H1 (cell line): ENCODE measurements at regions not wholly inside any gene's neighbourhood (a gene's known extent, or its start where the extent isn't known, plus 50 kb on each side); places are given as distances from the start of the nearest gene placed in this dataset.

Experiments
- CTCF ChIA-PET: fragments of 300-600 bp; sonication (Branson Sonifier 250); formaldehyde crosslinking; loops from one replicate; lab custom pipeline; 2021; ENCODE audit not compliant: partially characterized antibody; lab: Charles Lee
- POLR2A ChIA-PET: fragments of 300-600 bp; sonication (Branson Sonifier 250); formaldehyde crosslinking; loops from one replicate; lab custom pipeline; 2021; ENCODE audit warnings: inconsistent platforms; ENCODE audit not compliant: partially characterized antibody; lab: Charles Lee
- DNase-seq, 2 experiments: peaks; one replicate each; pipeline versions ENCODE4 v3.0.0 to v3.0.0-alpha.2; 2010 to 2022; ENCODE audit warnings: low spot score in 2 of 2, low read depth in 1 of 2, mixed read lengths in 1 of 2
- FAIRE-seq: peaks from 2 replicates; lab custom pipeline; 2011; peaks lifted over from hg19 to GRCh38; lab: Jason Lieb, UNC
- H2AFZ ChIP-seq: 2 replicates; pipeline ENCODE4 v1.8.1; 2012; ENCODE audit warnings: low read length, inconsistent platforms
- H2AK5ac ChIP-seq: 2 replicates; pipeline ENCODE4 v1.6.1; 2013; ENCODE audit warnings: low read depth, low read length
- H2BK120ac ChIP-seq: replicated peaks from 2 replicates; pipeline ENCODE3; 2013; ENCODE audit warnings: low read depth, low read length, inconsistent platforms
- H2BK12ac ChIP-seq: 2 replicates; pipeline ENCODE4 v1.6.1; 2013; ENCODE audit warnings: low read depth, low read length
- H2BK15ac ChIP-seq: 2 replicates; pipeline ENCODE4 v1.6.1; 2013; ENCODE audit warnings: low read length
- H2BK20ac ChIP-seq: 2 replicates; pipeline ENCODE4 v1.6.1; 2013; ENCODE audit warnings: low read length
- H2BK5ac ChIP-seq: 2 replicates; pipeline ENCODE4 v1.6.1; 2013; ENCODE audit warnings: low read depth, low read length
- H3K14ac ChIP-seq: 2 replicates; pipeline ENCODE4 v1.6.1; 2013; ENCODE audit warnings: inconsistent platforms; ENCODE audit not compliant: insufficient read length
- H3K18ac ChIP-seq: 2 replicates; pipeline ENCODE4 v1.6.1; 2013; ENCODE audit warnings: low read length; ENCODE audit errors: extremely low read depth
- H3K23ac ChIP-seq: 2 replicates; pipeline ENCODE4 v1.6.1; 2013; ENCODE audit warnings: inconsistent platforms; ENCODE audit not compliant: insufficient read length
- H3K23me2 ChIP-seq: 2 replicates; pipeline ENCODE4 v1.6.1; 2013; ENCODE audit warnings: low read depth, low read length
- H3K27ac ChIP-seq: 2 replicates; pipeline ENCODE4 v1.6.1; 2011; ENCODE audit warnings: low read depth, low read length, inconsistent platforms
- H3K27me3 ChIP-seq, 4 experiments: replicated peaks in 1 of 4; 1 replicate in 1 of 4; 2 replicates in 3 of 4; pipeline versions ENCODE4 v1.6.1 to v1.8.1; 2011 to 2013; ENCODE audit warnings: low read length in 3 of 4, mild to moderate bottlenecking in 3 of 4, inconsistent platforms in 2 of 4, mixed read lengths in 2 of 4, moderate library complexity in 1 of 4; ENCODE audit not compliant: control insufficient read depth in 3 of 4, insufficient read depth in 3 of 4; ENCODE audit errors: extremely low read depth in 1 of 4
- H3K36me3 ChIP-seq, 4 experiments: 2 replicates each; pipeline versions ENCODE4 v1.6.1 to v1.8.1; 2011 to 2013; ENCODE audit warnings: mild to moderate bottlenecking in 4 of 4, low read length in 3 of 4, moderate library complexity in 2 of 4, control low read depth in 1 of 4, inconsistent platforms in 1 of 4; ENCODE audit not compliant: insufficient read depth in 4 of 4, control insufficient read depth in 2 of 4
- H3K4ac ChIP-seq: replicated peaks from 2 replicates; pipeline ENCODE3; 2013; ENCODE audit warnings: low read length, low read depth, mixed read lengths, inconsistent platforms; ENCODE audit not compliant: insufficient read length
- H3K4me1 ChIP-seq, 4 experiments: replicated peaks in 1 of 4; 1 replicate in 1 of 4; 2 replicates in 3 of 4; pipeline versions ENCODE4 v1.6.1 to v1.8.1; 2011 to 2013; ENCODE audit warnings: low read length in 3 of 4, inconsistent platforms in 2 of 4, mixed read lengths in 1 of 4; ENCODE audit not compliant: insufficient read depth in 4 of 4, control insufficient read depth in 3 of 4
- H3K4me2 ChIP-seq, 2 experiments: 2 replicates each; pipeline versions ENCODE4 v1.6.1 to v1.8.1; 2011 to 2013; ENCODE audit warnings: low read depth in 2 of 2, low read length in 2 of 2, control low read depth in 1 of 2, inconsistent platforms in 1 of 2, mild to moderate bottlenecking in 1 of 2; ENCODE audit not compliant: insufficient read depth in 1 of 2
- H3K4me3 ChIP-seq, 4 experiments: fragments of 200-600, 300-600 bp in 1 of 4; sonication (generic), shearing (Covaris generic), sonication (Bioruptor Twin) in 1 of 4; 2 replicates each; pipeline versions ENCODE4 v1.5.1 to v1.8.1; 2011 to 2016; ENCODE audit warnings: low read length in 4 of 4, low read depth in 3 of 4, control low read depth in 2 of 4, inconsistent platforms in 2 of 4, mild to moderate bottlenecking in 2 of 4, mixed read lengths in 1 of 4, moderate library complexity in 1 of 4; ENCODE audit not compliant: insufficient read depth in 2 of 4; ENCODE audit errors: extremely low read depth in 1 of 4
- H3K56ac ChIP-seq: replicated peaks from 2 replicates; pipeline ENCODE3; 2013; ENCODE audit warnings: low read depth, mild to moderate bottlenecking, mixed read lengths, low read length, inconsistent platforms; ENCODE audit not compliant: insufficient read length
- H3K79me1 ChIP-seq: 2 replicates; pipeline ENCODE4 v1.6.1; 2013; ENCODE audit warnings: low read depth, low read length, control low read depth
- H3K79me2 ChIP-seq, 2 experiments: 2 replicates each; pipeline versions ENCODE4 v1.6.1 to v1.8.1; 2012 to 2013; ENCODE audit warnings: low read length in 2 of 2, mild to moderate bottlenecking in 2 of 2, inconsistent platforms in 1 of 2; ENCODE audit not compliant: insufficient read depth in 2 of 2, control insufficient read depth in 1 of 2
- H3K9ac ChIP-seq, 4 experiments: replicated peaks in 1 of 4; 1 replicate in 1 of 4; 2 replicates in 3 of 4; pipeline versions ENCODE4 v1.6.1 to v1.8.1; 2011 to 2013; ENCODE audit warnings: low read depth in 3 of 4, low read length in 3 of 4, control low read depth in 2 of 4, mild to moderate bottlenecking in 2 of 4, moderate library complexity in 2 of 4, inconsistent platforms in 1 of 4; ENCODE audit errors: extremely low read depth in 1 of 4
- H3K9me3 ChIP-seq, 2 experiments: 2 replicates each; pipeline versions ENCODE4 v1.6.1 to v1.8.1; 2012 to 2013; ENCODE audit warnings: mild to moderate bottlenecking in 2 of 2, moderate library complexity in 2 of 2, control low read depth in 1 of 2, inconsistent platforms in 1 of 2, low read depth in 1 of 2, low read length in 1 of 2, mixed read lengths in 1 of 2; ENCODE audit not compliant: insufficient read depth in 2 of 2
- H4K20me1 ChIP-seq, 2 experiments: replicated peaks in 1 of 2; 2 replicates each; pipeline versions ENCODE3 to v1.8.1; 2011 to 2013; ENCODE audit warnings: inconsistent platforms in 2 of 2, low read length in 2 of 2, mild to moderate bottlenecking in 1 of 2; ENCODE audit not compliant: insufficient read depth in 2 of 2, control insufficient read depth in 1 of 2
- H4K5ac ChIP-seq: 2 replicates; pipeline ENCODE4 v1.6.1; 2013; ENCODE audit warnings: low read length, low read depth, mixed read lengths, inconsistent platforms; ENCODE audit not compliant: insufficient read length
- H4K8ac ChIP-seq: 2 replicates; pipeline ENCODE4 v1.8.0; 2013; ENCODE audit warnings: mild to moderate bottlenecking, moderate library complexity, low read length, inconsistent platforms; ENCODE audit not compliant: insufficient read depth; ENCODE audit errors: extremely low read depth
- H4K91ac ChIP-seq: replicated peaks from 2 replicates; pipeline ENCODE3; 2013; ENCODE audit warnings: low read length, mixed read lengths, inconsistent platforms; ENCODE audit not compliant: insufficient read length
- BACH1 ChIP-seq: IDR thresholded peaks from 2 replicates; pipeline ENCODE4 v1.6.1; 2012; ENCODE audit warnings: low read length, improper control_type of control experiment
- BCL11A ChIP-seq, 2 experiments: IDR thresholded peaks; one replicate each; pipeline ENCODE4 v1.6.1; 2011; ENCODE audit warnings: low read depth in 2 of 2, low read length in 2 of 2, mild to moderate bottlenecking in 2 of 2
- CBX8 ChIP-seq: fragments of 300-800, 300-1000 bp; sonication (generic); IDR thresholded peaks from 2 replicates; pipeline ENCODE4 v1.7.1; 2016; ENCODE audit warnings: low read depth, low read length, borderline replicate concordance
- CHD2 ChIP-seq: IDR thresholded peaks from 2 replicates; pipeline ENCODE4 v1.6.1; 2012; ENCODE audit warnings: low read length, improper control_type of control experiment
- RNF2 ChIP-seq: fragments of 200-900, 300-1000 bp; sonication (generic); IDR thresholded peaks from 2 replicates; pipeline ENCODE4 v1.7.1; 2016; ENCODE audit warnings: borderline replicate concordance, low read depth, mild to moderate bottlenecking, antibody characterized with exemption, low read length; ENCODE audit not compliant: poor library complexity, severe bottlenecking; ENCODE audit errors: missing control alignments
- YY1 ChIP-seq: IDR thresholded peaks from 2 replicates; pipeline ENCODE4 v1.6.1; 2011; ENCODE audit warnings: low read depth, mild to moderate bottlenecking, low read length
- ZNF274 ChIP-seq: IDR thresholded peaks from 2 replicates; pipeline ENCODE4 v1.7.0; 2012; ENCODE audit warnings: low read length, borderline replicate concordance; ENCODE audit errors: extremely low read depth
- WGBS, 2 experiments: shearing (Covaris generic) in 1 of 2; methylation state at CpG; one replicate each; pipeline versions ENCODE4 v1.1.6 to v1.1.7; 2013 to 2015; ENCODE audit warnings: low lambda C conversion rate in 2 of 2, mixed read lengths in 2 of 2, inconsistent platforms in 1 of 2, low coverage in 1 of 2, missing lambda C conversion rate in 1 of 2; ENCODE audit not compliant: insufficient replicate concordance in 2 of 2, insufficient coverage in 1 of 2, insufficient read length in 1 of 2; ENCODE audit errors: extremely low coverage in 1 of 2, missing lambda C conversion rate in 1 of 2; 5-methylcytosine and 5-hydroxymethylcytosine counted together

- Histone ChIP-seq H4K8ac (no peak overlapping the region), H2BK15ac (no peak overlapping the region), H3K27ac (no peak overlapping the region), H3K79me1 (no peaks in the 10 kb centered on the region), H3K14ac (no peak overlapping the region), H2BK12ac (no peak overlapping the region), H3K4me1 (no peaks in the 10 kb centered on the region), H3K23me2 (no peaks in the 10 kb centered on the region), H2BK120ac (no peak overlapping the region), H3K9ac (no peak overlapping the region), H3K56ac (no peak overlapping the region), H4K5ac (no peak overlapping the region), H3K4me2 (no peak overlapping the region), H3K4ac (no peak overlapping the region), H2AK5ac (no peak overlapping the region), H2BK5ac (no peak overlapping the region), H3K79me2 (no peaks in the 10 kb centered on the region), H3K4me3 (no peak overlapping the region), H4K20me1 (no peaks in the 10 kb centered on the region), H3K9me3 (no peaks in the 10 kb centered on the region), H3K23ac (no peak overlapping the region), H3K36me3 (no peaks in the 10 kb centered on the region), H4K91ac (no peak overlapping the region), H3K27me3 (no peaks in the 10 kb centered on the region), H2AFZ (no peak overlapping the region), H2BK20ac (no peak overlapping the region), H3K18ac (no peak overlapping the region)
- WGBS, 2 experiments, result 100% methylated on average over 1 of the region's 1 CpG; no CpG with 5 or more reads in 1 of the 2 experiments
- ChIA-PET POLR2A (no interaction called here), CTCF (interaction anchor here (1.2 kb wide), 1 partner anchor 395 kb away, joined by 3 read pairs; no protein-coding TSS in a partner anchor)
- TF ChIP-seq YY1, result no peak
- no peak for TF ChIP-seq CBX8
- TF ChIP-seq BACH1, result no peak
- no peak for TF ChIP-seq BCL11A (IDR thresholded peaks at IDR 0.05; ENCODE audit: low read depth in 2 of 2, low read length in 2 of 2)
- no peak for TF ChIP-seq ZNF274
- no peak for TF ChIP-seq CHD2
- TF ChIP-seq RNF2, result no peak
- FAIRE-seq (no peak), DNase-seq (no peak)
Observed at GRCh38 chr2:147440734-147441133, 404.1 kb upstream of the ACVR2A start.
